Esophagus muscularis mucosa (tissue), 4 donors: ENCODE measurements at regions not wholly inside any gene's neighbourhood (a gene's known extent, or its start where the extent isn't known, plus 50 kb on each side); places are given as distances from the start of the nearest gene placed in this dataset.

Experiments used
- DNase-seq: peaks from one replicate; pipeline ENCODE4 v3.0.0-alpha.2; 2017; ENCODE audit errors: extremely low spot score
- H3K27ac ChIP-seq, 4 donors: fragments of 200-600 bp; sonication (generic); replicated peaks in 1 of 4; 1 replicate in 3 of 4; 2 replicates in 1 of 4; pipeline ENCODE4 v1.5.1; 2016 to 2019; ENCODE audit warnings: mild to moderate bottlenecking in 1 of 4
- H3K27me3 ChIP-seq, 4 donors: fragments of 200-600 bp; sonication (generic); one replicate each; pipeline versions ENCODE4 v1.5.1 to v1.6.0; 2016 to 2019
- H3K36me3 ChIP-seq, 4 donors: fragments of 200-600 bp; sonication (generic); one replicate each; pipeline ENCODE4 v1.5.1; 2016 to 2019
- H3K4me1 ChIP-seq, 4 donors: fragments of 200-600 bp; sonication (generic); one replicate each; pipeline ENCODE4 v1.5.1; 2016 to 2019
- H3K4me3 ChIP-seq, 4 donors: fragments of 200-600 bp; sonication (generic); 1 replicate in 2 of 4; 2 replicates in 2 of 4; pipeline ENCODE4 v1.5.1; 2016 to 2019; ENCODE audit warnings: mild to moderate bottlenecking in 4 of 4, moderate library complexity in 1 of 4
- H3K9me3 ChIP-seq, 4 donors: fragments of 200-600 bp; sonication (generic); 1 replicate in 3 of 4; 2 replicates in 1 of 4; pipeline ENCODE4 v1.5.1; 2016 to 2019
- EP300 ChIP-seq: sonication (generic); formaldehyde crosslinking; IDR thresholded peaks from one replicate; pipeline ENCODE4 v1.6.1; 2017; ENCODE audit warnings: antibody characterized with exemption
- POLR2A ChIP-seq: fragments of 450-650 bp; IDR thresholded peaks from one replicate; pipeline ENCODE4 v1.6.1; 2017; ENCODE audit warnings: antibody characterized with exemption, moderate library complexity, mild to moderate bottlenecking, low read depth
- POLR2AphosphoS5 ChIP-seq, 2 donors: sonication (generic); formaldehyde crosslinking; IDR thresholded peaks; one replicate each; pipeline ENCODE4 v1.6.1; 2017; ENCODE audit warnings: antibody characterized with exemption in 2 of 2
- WGBS: methylation state at CpG from one replicate; pipeline ENCODE4 v1.1.5; 2018; 5-methylcytosine and 5-hydroxymethylcytosine counted together
- intact Hi-C: fragments of 100-400 bp; cut with DNase I; formaldehyde crosslinking; loops from one replicate; pipeline ENCODE4 v1.15.1; 2023
- TF ChIP-seq, protein P1 (sequence below), 3 experiments: fragments of 200-600 bp in 2 of 3; fragments of 450-650 bp in 1 of 3; sonication (generic) in 2 of 3; IDR thresholded peaks; one replicate each; pipeline ENCODE4 v1.5.1; 2017 to 2019; ENCODE audit warnings: antibody characterized with exemption in 3 of 3, mild to moderate bottlenecking in 2 of 3, moderate library complexity in 1 of 3

DNA sequence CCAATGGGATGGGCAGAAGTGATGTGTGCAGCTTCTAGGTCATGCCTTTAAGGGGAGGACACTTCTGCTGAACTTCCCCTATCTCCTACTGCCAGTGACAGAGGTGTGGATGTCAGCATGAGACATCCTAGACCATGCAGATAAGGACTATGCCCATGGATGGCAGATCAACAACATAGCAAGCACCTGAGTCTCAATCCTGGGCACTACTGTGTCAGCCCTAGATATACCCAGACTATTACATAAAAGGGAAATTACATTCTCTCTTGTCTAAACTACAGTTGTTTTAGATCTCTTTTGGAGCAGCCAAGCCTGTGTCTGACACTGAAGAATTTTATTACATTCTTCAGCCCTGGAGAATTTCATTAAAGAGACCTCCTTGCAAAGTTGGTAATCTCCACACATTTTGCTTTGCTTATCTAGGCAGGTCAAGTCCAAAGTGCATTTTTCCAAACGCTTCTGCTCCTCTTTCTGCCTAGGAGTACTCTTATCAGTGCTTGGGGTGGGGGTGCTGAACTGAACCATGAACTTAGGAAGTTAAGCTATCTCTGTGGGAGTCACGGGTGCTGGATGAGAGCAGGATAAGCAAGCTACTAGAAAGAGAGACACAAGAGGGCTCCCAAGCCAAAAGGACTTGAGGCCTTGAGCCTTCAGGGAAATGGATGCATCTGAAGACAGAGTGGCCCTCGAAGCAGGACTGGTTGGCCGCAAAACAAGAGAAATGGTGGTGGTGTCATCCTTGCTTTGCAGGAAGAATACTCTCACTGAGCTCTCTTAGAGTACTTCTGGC lies 95.2 kb upstream of the SPRED2 start:
- no peak overlapping the region for H3K4me3 ChIP-seq
- no peak overlapping the region for H3K27ac ChIP-seq
- H3K4me1 ChIP-seq = no peaks in the 10 kb centered on the region
- DNase-seq = no peak
- no peaks in the 10 kb centered on the region for H3K9me3 ChIP-seq
- no peaks in the 10 kb centered on the region for H3K27me3 ChIP-seq
- H3K36me3 ChIP-seq = no peaks in the 10 kb centered on the region
- WGBS = 70% methylated on average over 4 of the region's 4 CpGs
- intact Hi-C loops = no loop called here
- TF ChIP-seq, protein P1, sequence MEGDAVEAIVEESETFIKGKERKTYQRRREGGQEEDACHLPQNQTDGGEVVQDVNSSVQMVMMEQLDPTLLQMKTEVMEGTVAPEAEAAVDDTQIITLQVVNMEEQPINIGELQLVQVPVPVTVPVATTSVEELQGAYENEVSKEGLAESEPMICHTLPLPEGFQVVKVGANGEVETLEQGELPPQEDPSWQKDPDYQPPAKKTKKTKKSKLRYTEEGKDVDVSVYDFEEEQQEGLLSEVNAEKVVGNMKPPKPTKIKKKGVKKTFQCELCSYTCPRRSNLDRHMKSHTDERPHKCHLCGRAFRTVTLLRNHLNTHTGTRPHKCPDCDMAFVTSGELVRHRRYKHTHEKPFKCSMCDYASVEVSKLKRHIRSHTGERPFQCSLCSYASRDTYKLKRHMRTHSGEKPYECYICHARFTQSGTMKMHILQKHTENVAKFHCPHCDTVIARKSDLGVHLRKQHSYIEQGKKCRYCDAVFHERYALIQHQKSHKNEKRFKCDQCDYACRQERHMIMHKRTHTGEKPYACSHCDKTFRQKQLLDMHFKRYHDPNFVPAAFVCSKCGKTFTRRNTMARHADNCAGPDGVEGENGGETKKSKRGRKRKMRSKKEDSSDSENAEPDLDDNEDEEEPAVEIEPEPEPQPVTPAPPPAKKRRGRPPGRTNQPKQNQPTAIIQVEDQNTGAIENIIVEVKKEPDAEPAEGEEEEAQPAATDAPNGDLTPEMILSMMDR (IDR thresholded peaks at IDR 0.05) = no peak
- no peak for TF ChIP-seq POLR2A
- no peak for TF ChIP-seq EP300
- no peak for TF ChIP-seq POLR2AphosphoS5 (IDR thresholded peaks at IDR 0.05)

DNA sequence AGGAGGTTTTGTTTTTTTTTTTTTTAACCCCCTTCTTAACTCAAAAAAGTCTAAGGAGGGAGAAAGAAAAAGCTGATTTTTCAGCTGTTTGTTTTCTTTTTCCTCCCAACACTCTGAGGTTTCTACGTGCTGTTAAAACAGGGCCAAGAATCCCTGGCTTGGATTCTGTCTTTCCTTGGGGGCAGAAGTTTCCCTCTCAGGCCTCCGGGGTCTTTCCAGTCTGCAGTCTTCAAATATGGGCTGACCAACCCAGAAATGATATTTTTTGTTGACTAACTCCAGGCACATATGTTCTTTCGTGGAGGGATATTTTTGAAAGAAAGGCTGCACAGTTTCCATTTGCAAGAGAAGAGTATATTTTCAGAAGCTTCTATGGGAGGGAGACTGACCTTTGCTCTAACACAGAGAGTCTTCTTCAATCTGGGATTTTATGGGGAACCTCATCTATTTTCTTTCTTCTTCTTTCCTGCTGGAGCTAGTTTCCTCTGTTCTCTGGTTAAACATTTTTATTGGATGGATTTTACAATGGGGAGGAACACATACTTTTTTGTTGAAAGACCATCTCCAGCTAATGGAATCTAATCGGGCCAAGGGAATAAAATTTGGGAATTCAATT lies 93.3 kb upstream of the SPRED2 start:
- Histone ChIP-seq H3K9me3 (no peaks in the 10 kb centered on the region), H3K36me3 (no peaks in the 10 kb centered on the region), H3K4me3 (no peak overlapping the region), H3K27ac (no peak overlapping the region), H3K27me3 (no peaks in the 10 kb centered on the region), H3K4me1 (no peaks in the 10 kb centered on the region)
- no peak for DNase-seq
- 51% methylated on average over 4 of the region's 4 CpGs for WGBS
- TF ChIP-seq, protein P1 (IDR thresholded peaks at IDR 0.05) = no peak
- TF ChIP-seq POLR2AphosphoS5 (IDR thresholded peaks at IDR 0.05) (no peak), EP300 (no peak), POLR2A (no peak)
- intact Hi-C loops = no loop called here

DNA sequence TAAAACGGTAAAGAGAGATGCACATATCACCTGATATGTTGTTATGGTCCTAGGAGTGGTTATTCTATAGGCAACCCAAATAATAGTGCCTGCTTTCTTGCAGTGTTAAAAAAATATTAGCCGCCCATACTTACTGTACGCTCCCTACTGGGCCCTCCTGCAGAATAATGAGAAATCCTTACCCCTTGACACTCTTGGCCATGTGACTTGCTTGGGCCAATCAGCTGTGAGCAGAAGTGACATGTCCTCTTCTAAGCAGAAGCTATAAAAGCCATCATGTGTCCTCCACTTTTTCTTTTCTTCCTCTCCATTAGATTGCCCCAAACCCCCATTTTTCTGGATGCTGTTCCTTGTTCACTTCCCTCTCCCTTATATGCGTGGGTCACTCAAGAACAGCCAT lies 90.5 kb upstream of the SPRED2 start:
- Histone ChIP-seq H3K36me3 (no peaks in the 10 kb centered on the region), H3K4me3 (no peak overlapping the region), H3K27me3 (no peaks in the 10 kb centered on the region), H3K9me3 (no peaks in the 10 kb centered on the region), H3K27ac (no peak overlapping the region), H3K4me1 (no peaks in the 10 kb centered on the region)
- 91% methylated on average over 4 of the region's 4 CpGs for WGBS
- TF ChIP-seq EP300 (no peak), POLR2A (no peak), POLR2AphosphoS5 (IDR thresholded peaks at IDR 0.05) (no peak)
- TF ChIP-seq, protein P1 (IDR thresholded peaks at IDR 0.05) = no peak
- intact Hi-C loops = no loop called here
- DNase-seq = no peak

DNA sequence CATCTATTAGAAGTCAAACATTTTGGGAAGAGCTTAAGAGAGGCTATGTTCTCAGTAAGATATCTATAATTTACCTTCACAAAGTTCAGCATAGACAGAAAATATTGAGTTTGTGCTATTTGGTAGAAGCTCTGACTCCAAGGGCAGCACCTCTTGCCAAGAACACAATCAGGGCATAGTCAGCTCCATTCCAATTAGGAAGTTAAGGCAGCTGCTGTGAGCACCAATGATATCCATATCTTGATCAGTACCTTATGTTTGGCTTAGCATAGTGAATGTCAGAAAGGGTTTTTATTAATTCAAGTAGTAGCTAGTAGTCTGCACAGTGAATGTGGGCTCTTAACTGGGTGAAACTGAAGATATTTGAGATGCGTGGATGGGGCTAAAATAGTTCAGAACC lies 86.4 kb upstream of the SPRED2 start:
- TF ChIP-seq POLR2AphosphoS5 (IDR thresholded peaks at IDR 0.05) = no peak
- TF ChIP-seq, protein P1 (IDR thresholded peaks at IDR 0.05) = no peak
- no peak for TF ChIP-seq EP300
- TF ChIP-seq POLR2A = no peak
- WGBS = 100% methylated on average over 1 of the region's 1 CpG
- no peak for DNase-seq
- Histone ChIP-seq H3K36me3 (no peaks in the 10 kb centered on the region), H3K9me3 (no peaks in the 10 kb centered on the region), H3K27me3 (no peaks in the 10 kb centered on the region), H3K27ac (no peak overlapping the region), H3K4me3 (no peak overlapping the region), H3K4me1 (no peaks in the 10 kb centered on the region)
- intact Hi-C loops = no loop called here
